ENCODE measurements at regions not wholly inside any gene's neighbourhood (a gene's known extent, or its start where the extent isn't known, plus 50 kb on each side); places are given as distances from the start of the nearest gene placed in this dataset.

DNA sequence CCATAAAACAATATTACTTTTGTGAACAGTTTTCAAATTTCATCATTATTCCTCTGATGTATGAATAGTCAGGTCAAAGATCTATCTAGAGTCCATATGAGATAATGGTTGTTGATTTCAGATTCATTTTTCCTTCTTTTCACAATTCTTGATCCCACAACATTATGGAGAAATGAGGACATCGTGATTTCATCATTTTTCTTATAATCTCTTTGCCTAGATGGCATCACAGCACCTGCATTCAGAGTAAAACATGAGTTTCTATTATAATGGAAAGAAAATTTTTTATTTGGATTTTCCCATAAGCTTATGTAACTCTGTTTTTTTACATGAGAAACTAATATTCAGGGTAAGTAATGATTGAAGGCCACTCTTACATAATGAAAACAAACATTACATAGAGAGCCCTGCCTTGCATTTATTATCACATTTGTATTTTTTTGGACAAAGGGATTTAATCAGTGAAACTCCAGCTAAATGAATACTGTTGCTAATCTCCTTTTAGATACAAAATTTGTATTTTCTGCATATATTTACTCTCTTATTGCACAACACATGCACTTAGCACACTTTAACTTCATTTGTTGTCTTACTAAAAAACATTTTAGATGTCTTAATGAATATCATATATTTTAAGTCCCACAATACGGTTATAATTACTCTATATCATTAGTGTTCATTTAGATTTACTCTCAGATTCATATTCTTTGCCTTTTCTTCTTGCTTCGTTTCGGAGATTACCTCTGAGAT is 188.4 kb upstream of the KYNU start:
- TF ChIP-seq, protein P1, sequence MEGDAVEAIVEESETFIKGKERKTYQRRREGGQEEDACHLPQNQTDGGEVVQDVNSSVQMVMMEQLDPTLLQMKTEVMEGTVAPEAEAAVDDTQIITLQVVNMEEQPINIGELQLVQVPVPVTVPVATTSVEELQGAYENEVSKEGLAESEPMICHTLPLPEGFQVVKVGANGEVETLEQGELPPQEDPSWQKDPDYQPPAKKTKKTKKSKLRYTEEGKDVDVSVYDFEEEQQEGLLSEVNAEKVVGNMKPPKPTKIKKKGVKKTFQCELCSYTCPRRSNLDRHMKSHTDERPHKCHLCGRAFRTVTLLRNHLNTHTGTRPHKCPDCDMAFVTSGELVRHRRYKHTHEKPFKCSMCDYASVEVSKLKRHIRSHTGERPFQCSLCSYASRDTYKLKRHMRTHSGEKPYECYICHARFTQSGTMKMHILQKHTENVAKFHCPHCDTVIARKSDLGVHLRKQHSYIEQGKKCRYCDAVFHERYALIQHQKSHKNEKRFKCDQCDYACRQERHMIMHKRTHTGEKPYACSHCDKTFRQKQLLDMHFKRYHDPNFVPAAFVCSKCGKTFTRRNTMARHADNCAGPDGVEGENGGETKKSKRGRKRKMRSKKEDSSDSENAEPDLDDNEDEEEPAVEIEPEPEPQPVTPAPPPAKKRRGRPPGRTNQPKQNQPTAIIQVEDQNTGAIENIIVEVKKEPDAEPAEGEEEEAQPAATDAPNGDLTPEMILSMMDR (IDR thresholded peaks at IDR 0.05; ENCODE audit: insufficient read depth, low read length): no peak
- TF ChIP-seq POLR2AphosphoS5 (IDR thresholded peaks at IDR 0.05; ENCODE audit: low read depth) (no peak), GABPA (IDR thresholded peaks at IDR 0.05; ENCODE audit: low read depth) (no peak)
- TF ChIP-seq, protein P2, sequence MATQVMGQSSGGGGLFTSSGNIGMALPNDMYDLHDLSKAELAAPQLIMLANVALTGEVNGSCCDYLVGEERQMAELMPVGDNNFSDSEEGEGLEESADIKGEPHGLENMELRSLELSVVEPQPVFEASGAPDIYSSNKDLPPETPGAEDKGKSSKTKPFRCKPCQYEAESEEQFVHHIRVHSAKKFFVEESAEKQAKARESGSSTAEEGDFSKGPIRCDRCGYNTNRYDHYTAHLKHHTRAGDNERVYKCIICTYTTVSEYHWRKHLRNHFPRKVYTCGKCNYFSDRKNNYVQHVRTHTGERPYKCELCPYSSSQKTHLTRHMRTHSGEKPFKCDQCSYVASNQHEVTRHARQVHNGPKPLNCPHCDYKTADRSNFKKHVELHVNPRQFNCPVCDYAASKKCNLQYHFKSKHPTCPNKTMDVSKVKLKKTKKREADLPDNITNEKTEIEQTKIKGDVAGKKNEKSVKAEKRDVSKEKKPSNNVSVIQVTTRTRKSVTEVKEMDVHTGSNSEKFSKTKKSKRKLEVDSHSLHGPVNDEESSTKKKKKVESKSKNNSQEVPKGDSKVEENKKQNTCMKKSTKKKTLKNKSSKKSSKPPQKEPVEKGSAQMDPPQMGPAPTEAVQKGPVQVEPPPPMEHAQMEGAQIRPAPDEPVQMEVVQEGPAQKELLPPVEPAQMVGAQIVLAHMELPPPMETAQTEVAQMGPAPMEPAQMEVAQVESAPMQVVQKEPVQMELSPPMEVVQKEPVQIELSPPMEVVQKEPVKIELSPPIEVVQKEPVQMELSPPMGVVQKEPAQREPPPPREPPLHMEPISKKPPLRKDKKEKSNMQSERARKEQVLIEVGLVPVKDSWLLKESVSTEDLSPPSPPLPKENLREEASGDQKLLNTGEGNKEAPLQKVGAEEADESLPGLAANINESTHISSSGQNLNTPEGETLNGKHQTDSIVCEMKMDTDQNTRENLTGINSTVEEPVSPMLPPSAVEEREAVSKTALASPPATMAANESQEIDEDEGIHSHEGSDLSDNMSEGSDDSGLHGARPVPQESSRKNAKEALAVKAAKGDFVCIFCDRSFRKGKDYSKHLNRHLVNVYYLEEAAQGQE (IDR thresholded peaks at IDR 0.05; ENCODE audit: insufficient replicate concordance, low read depth): no peak

Data from HL-60 (cell line).